GM19395 (cell line): ENCODE measurements at regions not wholly inside any gene's neighbourhood (a gene's known extent, or its start where the extent isn't known, plus 50 kb on each side); places are given as distances from the start of the nearest gene placed in this dataset.
"Not testable (repeated sequence)": the region's sequence is repeated elsewhere in the genome, so short reads cannot be mapped to it uniquely, and the experiment has no call there.

ENCODE experiments used
- ATAC-seq: cut with Tn5 transposase; IDR thresholded peaks from one replicate; pipeline ENCODE4 v1.9.1; 2021; ENCODE audit warnings: mild to moderate bottlenecking, moderate library complexity; ENCODE audit not compliant: unreplicated experiment

GRCh38 chr21:18705971-18706370 lies 302.4 kb upstream of the TMPRSS15 start:
- no peak for ATAC-seq

- no peak for ATAC-seq
These were observed 308.1 kb upstream of the TMPRSS15 start for GRCh38 chr21:18711662-18712061.

- ATAC-seq, result no peak
These were observed 312.0 kb upstream of the TMPRSS15 start for GRCh38 chr21:18715606-18716005.

GRCh38 chr21:18716578-18717138 lies 313.1 kb upstream of the TMPRSS15 start:
- no peak for ATAC-seq

- ATAC-seq, result no peak
These were observed 318.6 kb upstream of the TMPRSS15 start for GRCh38 chr21:18722193-18722592.

- ATAC-seq, result no peak
These were observed 319.6 kb upstream of the TMPRSS15 start for GRCh38 chr21:18723171-18723570.

- ATAC-seq, result no peak
These were observed 322.1 kb upstream of the TMPRSS15 start for GRCh38 chr21:18725653-18726052.

- ATAC-seq, result no peak
These were observed 338.4 kb upstream of the TMPRSS15 start for GRCh38 chr21:18741954-18742353.

GRCh38 chr21:18743531-18743930 lies 339.9 kb upstream of the TMPRSS15 start:
- ATAC-seq, result no peak

GRCh38 chr21:18744840-18745239 lies 341.3 kb upstream of the TMPRSS15 start:
- no peak for ATAC-seq

GRCh38 chr21:18752894-18753293 lies 349.3 kb upstream of the TMPRSS15 start:
- ATAC-seq, result not testable (repeated sequence)

- ATAC-seq, result not testable (repeated sequence)
These were observed 352.7 kb upstream of the TMPRSS15 start for GRCh38 chr21:18756272-18756671.

GRCh38 chr21:18759267-18759666 lies 355.7 kb upstream of the TMPRSS15 start:
- ATAC-seq, result no peak

GRCh38 chr21:18759751-18760161 lies 356.2 kb upstream of the TMPRSS15 start:
- no peak for ATAC-seq

- ATAC-seq, result no peak
These were observed 356.7 kb upstream of the TMPRSS15 start for GRCh38 chr21:18760247-18760646.

GRCh38 chr21:18764720-18765119 lies 361.1 kb upstream of the TMPRSS15 start:
- no peak for ATAC-seq

- ATAC-seq, result no peak
These were observed 366.0 kb upstream of the TMPRSS15 start for GRCh38 chr21:18769599-18769998.

- no peak for ATAC-seq
These were observed 368.3 kb upstream of the TMPRSS15 start for GRCh38 chr21:18771845-18772380.

GRCh38 chr21:18772404-18772803 lies 368.8 kb upstream of the TMPRSS15 start:
- ATAC-seq, result no peak

- ATAC-seq, result no peak
These were observed 369.3 kb upstream of the TMPRSS15 start for GRCh38 chr21:18772897-18773296.

- ATAC-seq, result no peak
These were observed 373.4 kb upstream of the TMPRSS15 start for GRCh38 chr21:18776936-18777335.

GRCh38 chr21:18782721-18783120 lies 379.1 kb upstream of the TMPRSS15 start:
- ATAC-seq, result no peak

- ATAC-seq, result no peak
These were observed 397.9 kb upstream of the TMPRSS15 start for GRCh38 chr21:18801468-18801867.
